GM18498 (cell line): ENCODE measurements at regions not wholly inside any gene's neighbourhood (a gene's known extent, or its start where the extent isn't known, plus 50 kb on each side); places are given as distances from the start of the nearest gene placed in this dataset.

ENCODE experiments used
- ATAC-seq: cut with Tn5 transposase; IDR thresholded peaks from one replicate; pipeline ENCODE4 v1.9.1; 2021; ENCODE audit warnings: mild to moderate bottlenecking, moderate library complexity; ENCODE audit not compliant: unreplicated experiment

- no peak for ATAC-seq
These were observed 1134.4 kb upstream of the TSPY4 start for GRCh38 chrY:8202837-8203236.

DNA sequence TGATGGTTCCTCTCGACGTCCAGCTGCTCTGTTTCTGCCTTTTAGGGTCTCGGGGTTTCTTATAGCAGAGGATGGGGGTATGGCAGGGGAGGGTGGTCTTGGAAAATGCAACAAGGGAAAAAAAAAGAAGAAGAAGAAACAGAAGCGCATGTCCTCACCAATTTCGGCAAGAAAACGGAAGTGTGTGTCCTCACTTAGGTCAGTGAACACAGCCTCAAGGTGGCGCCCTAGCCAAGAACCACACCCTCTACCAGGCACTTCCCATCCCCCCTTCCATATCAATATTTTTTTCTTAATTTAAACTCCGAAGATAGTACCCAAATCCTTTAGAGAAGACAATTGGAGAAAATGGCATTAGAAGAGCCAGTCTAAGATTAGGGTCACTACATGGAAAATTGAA lies 1096.1 kb upstream of the TSPY4 start:
- ATAC-seq = no peak

GRCh38 chrY:8273807-8274206 lies 1063.5 kb upstream of the TSPY4 start:
- ATAC-seq = no peak

DNA sequence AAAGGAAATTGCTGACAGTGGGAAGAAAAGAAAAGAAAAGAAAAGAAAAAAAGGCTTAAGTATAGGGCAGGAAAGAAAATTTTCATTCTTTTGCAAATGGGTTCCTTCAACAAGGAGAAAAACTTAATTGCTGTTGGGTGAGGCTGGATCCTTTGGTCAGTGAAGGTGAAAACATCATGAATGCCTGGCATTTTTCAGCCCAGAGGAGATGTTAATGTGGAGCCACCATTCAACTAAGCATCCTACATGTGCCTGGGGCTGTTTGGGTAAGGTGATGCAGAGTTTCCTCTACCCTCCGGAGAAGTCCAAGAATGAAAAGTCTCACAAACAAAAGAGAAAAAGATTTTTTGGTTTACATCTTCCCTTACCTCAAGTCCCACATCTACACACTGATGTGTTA lies 1032.2 kb upstream of the TSPY4 start:
- no peak for ATAC-seq

DNA sequence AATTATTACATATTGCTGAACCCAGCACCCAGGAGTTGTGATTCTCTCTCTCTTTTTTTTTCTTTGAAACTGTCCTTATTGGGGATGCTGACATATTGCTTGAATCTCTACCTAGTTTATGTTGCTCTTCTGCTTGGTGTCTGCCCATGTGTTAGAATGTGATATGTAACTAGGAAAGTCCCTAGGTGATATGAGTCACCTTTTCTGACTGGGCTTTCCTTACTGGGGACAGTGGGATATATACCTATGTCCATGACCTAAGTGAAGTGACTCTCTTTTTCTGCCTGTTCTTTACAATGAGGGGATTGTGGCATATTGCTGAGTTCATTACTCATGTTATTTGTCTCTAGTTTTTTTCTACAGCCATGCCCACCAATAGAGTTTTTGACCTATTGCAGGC lies 1013.2 kb upstream of the TSPY4 start:
- no peak for ATAC-seq

DNA sequence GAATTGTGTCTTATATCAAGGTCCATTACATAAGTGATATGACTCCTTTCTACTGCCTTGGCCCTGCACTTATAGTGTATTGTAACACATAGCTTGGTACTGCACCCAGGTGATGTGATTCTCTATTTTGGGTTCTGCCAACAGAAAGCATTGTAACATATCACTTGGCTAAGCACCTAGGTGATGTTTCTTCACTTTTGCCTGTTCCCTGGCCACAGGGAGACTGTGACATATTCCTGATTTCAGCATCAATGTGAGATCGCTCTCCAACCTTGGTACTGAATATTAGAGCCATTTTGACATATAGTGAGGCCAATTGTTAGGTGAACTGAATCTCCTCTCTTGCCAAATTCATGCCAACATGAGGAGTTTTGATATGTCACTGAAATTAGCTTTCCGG lies 1010.3 kb upstream of the TSPY4 start:
- no peak for ATAC-seq

DNA sequence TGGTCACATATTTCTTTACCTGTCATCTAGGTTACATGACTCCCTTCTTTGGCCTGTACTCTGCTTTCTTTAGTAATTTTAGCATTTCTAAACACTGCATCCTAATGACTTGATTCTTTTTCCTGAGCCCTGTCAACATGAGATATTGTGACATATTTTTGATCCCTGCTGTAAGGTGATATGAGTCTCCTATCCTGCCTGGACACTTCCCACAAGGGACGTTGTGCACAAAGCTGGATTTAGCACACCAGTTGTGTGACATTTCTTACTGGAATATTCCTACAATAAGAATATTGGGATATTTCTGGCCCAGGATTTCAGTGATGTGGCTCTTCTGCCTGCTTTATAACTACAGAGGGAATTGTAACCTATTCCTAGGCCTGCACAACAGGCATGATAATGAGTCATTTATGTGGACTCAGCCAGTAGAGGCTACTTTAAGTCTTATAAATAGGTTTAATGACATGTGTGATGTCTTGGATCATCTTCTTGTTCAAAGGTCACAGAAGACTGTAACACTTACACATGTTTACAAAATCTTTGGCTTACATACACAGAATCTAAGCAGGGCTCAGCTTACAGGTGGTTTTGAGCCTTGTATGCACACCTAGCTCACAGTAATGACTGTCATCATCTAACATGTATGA lies 1009.4 kb upstream of the TSPY4 start:
- ATAC-seq = no peak

GRCh38 chrY:8329431-8329830 lies 1007.8 kb upstream of the TSPY4 start:
- ATAC-seq = no peak

DNA sequence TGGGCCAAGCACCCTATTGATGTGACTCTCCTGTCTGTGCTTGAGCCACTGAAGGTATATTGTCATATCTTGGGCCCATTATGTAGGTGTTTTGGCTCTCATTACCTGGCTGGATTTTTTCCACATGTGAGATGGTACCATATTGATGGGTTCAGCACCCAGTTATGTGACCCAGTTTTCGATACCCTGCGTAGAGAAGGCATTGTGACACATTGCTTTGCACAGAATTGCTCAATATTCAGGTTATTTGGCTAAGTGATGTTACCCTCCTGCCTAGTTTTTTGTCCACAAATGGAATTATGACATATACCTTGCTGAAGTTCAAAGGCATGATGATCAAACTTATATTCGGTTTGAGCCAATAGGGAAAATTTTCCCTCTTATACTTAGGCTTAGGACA lies 1007.3 kb upstream of the TSPY4 start:
- no peak for ATAC-seq

DNA sequence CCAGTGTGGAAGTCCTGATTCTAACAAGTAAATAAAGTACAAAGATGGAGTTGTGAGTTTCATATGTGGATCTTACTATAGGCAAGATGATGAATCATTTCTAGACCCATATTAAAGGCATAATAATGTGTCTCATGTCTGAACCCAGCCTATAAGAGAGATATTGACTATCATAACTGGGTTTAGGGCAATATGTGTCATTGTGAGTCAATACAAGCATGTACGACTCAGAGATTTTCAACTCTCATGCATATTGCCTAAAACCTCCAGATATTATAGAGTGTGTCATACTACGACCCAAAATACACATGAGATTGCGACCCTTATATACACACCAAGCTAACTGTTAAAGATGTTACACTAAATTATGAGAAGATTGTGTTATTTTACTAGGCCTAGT lies 1003.9 kb upstream of the TSPY4 start:
- no peak for ATAC-seq

DNA sequence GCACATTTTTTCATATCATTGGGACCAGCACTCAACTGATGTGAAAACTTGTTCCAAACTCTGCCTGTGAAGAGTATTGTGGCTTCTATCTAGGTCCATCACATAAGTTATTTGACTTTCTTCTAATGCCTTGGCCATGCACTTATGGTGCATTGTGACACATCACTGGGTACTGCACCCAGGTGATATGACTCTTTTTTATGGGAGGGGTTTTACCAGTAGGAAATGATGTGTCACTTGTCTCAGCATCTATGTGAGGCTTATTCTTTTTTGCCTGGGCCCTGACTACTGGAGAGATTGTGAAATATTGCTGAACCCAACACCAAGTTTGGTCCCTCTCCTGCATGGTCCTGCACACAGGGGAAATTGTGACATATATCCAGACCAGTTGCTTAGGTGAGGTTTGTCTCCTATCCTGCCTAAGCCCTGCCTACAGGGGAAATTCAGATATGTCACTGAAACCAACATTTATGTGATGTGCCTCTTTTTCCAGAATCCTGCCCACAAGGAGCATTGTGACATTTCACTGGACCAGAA lies 1001.9 kb upstream of the TSPY4 start:
- no peak for ATAC-seq

DNA sequence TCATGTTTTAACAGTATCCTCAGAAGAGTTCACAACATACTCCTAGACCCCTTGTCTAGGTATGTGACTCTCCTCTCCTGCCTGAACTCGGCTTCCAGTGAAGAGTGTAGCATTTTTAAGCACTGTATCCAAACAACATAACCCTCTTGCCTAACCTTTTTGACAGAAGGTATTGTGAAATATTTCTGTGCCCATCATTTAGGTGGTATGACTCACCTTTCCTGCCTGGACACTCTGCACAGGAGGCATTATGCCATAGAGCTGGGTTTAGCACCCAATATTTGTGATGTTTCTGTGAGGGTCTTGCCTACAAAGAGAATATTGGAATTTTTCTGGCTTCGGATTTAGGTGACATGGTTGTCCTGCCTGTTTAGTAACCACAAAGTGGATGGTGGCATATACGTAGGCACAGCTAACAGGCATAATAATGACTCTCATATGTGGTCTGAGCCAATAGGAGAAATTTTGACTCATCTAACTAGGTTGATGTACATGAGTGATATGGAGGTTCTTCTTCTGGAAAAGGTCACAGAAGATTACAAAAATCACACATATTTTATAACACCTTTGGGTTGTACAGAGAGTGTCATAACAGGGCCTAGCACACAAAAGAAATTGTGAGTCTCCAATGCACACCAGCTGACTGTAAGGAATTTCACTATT lies 1001.0 kb upstream of the TSPY4 start:
- ATAC-seq = no peak

DNA sequence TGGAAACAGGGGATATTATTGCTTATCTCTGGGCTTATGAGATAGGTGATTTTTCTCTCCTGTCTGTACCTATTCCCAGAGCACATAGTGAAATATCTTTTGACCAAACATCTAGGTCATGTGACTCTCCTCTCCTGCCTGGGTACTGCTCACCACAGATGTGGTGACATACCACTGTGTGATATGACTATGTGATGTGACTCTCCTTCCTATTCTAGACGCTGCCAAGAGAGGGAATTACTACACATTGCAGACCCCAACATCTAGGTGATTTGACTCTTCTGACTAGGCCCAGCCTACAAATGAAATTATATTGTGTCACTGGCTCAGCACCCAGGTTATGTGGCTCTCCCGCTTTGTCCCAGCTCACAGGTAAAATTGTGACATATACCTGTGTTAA lies 996.3 kb upstream of the TSPY4 start:
- no peak for ATAC-seq

GRCh38 chrY:8342173-8342572 lies 995.1 kb upstream of the TSPY4 start:
- ATAC-seq = no peak

GRCh38 chrY:8351241-8351640 lies 986.0 kb upstream of the TSPY4 start:
- no peak for ATAC-seq

GRCh38 chrY:8352201-8352600 lies 985.1 kb upstream of the TSPY4 start:
- ATAC-seq = no peak

- ATAC-seq = no peak
These were observed 979.1 kb upstream of the TSPY4 start for GRCh38 chrY:8358161-8358560.

DNA sequence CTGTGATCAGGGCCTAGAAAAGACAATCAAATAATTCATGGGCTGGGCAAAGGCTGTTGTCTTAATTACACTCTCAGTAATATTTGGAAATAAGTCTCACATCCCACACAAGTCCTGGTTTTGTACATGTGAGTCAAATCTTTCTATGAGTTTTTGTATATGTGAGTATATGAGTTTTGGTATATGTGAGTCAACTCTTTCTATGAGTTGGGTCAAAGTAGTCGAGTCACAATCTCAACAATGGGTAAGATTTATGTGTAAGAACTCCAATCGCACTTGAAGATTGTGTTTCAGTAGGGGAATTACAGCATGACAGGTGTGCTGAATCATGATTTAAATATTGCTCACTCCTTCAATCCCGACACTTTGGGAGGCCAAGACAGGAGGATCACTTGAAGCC lies 975.5 kb upstream of the TSPY4 start:
- ATAC-seq = no peak

DNA sequence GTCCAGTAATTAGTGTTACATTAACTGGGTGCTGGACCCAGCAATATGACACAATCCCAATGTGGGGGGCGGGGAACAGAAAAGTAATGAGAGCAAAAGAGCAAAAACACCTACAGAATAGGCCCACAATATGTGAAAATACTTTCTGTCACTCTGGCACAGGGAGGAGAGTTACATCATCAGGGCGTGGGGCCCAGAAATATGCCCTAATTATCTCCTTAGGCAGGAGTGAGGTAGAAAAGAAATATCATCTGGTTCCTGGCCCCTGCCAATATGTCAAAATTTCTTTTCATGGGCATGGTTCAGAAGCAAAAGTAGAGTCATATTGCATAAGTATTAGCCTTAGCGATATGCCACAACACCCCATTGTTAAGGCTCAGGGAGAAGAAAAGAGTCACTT lies 959.8 kb upstream of the TSPY4 start:
- ATAC-seq = no peak

DNA sequence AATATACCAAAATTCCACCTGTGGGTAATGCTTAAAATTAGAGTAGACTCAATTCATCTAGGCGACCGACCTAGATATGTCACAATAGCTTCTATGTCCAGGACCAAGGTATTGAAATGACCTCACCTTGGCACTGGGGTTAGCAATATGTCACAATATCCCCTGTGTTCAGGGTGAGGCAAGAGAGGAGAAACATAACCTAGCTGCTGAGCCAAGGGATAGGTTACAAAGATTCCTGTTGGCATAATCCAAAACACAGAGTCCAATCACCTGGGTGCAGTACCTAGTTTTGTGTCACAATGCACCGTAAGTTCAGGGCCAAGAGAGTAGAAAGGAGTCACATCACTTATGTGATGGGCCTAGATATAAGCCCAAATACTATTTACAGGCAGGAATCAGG lies 957.5 kb upstream of the TSPY4 start:
- no peak for ATAC-seq

DNA sequence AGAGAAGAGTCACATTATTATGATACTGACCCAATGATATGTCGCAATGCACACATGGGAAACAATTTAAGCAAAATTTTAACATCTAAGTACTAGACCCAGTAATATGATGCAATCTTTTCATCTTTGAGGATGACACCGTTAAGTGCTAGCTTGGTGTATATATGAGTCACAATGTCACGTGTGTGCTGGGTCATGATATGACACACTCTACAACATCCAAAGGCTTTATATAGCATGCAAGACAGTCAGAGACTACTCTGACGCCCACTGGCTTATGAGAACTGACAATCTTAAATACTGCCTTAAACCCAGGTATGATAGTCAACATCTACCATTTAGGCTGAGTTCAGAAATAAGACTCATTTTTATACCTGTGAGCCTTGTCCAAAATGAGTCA lies 955.8 kb upstream of the TSPY4 start:
- no peak for ATAC-seq

GRCh38 chrY:8386053-8386452 lies 951.2 kb upstream of the TSPY4 start:
- no peak for ATAC-seq

GRCh38 chrY:8388512-8388911 lies 948.8 kb upstream of the TSPY4 start:
- ATAC-seq = no peak
